ENCODE measurements at regions not wholly inside any gene's neighbourhood (a gene's known extent, or its start where the extent isn't known, plus 50 kb on each side); places are given as distances from the start of the nearest gene placed in this dataset.

DNA sequence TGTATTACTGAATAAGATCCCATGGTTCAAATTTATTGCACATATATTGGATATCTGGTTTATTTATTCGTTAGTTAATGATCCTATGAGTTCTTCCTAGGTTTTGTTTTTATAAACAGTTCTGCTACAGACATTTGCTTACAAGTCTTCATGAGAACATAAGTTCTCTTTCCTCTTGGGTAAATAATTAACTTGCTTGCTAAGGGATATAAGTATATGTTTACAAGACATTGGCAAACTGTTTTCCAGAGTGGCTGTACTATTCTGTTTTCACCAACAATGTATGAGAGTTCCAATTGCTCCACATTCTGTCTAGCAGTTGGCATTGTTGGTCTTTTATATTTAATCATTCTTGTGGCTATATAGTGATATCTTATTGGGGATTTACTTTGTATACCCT, 341.8 kb upstream of the GBE1 start:
- DNase-seq, result no peak

DNA sequence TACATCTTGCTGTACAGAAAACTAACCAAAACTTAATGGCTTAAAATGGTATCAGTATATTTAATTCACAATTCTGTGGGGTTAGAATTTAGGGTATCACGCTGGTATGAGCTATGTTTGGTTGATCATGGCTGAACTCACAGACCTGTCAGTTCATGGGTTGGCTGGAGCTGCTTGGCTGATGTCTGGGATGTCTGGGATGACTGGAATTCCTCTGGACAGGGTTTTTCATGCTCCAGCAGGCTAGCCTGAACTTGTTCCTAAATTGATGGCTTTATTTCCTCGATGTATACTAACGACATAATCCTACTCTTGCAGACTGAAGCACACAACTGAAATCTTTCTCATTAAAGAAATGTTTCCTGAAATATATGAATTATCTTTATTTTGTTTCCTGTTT, 338.9 kb upstream of the GBE1 start:
- no peak for DNase-seq

DNA sequence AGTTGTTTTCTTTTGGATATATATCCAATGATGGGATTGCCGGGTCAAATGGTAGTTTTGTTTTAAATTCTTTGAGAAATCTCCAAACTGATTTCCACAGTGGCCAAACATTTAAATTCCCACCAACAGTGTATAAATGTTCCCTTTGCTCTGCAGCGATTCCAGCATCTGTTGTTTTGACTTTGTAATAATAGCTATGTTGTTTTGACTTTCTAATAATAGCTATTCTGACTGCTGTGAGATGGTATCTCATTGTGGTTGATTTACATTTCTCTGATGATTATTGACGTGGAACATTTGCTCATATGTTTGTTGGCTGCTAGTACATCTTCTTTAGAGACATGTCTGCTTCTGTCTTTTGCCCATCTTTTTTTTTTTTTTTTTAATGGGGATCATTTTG, 332.2 kb upstream of the GBE1 start:
- DNase-seq, result no peak

DNA sequence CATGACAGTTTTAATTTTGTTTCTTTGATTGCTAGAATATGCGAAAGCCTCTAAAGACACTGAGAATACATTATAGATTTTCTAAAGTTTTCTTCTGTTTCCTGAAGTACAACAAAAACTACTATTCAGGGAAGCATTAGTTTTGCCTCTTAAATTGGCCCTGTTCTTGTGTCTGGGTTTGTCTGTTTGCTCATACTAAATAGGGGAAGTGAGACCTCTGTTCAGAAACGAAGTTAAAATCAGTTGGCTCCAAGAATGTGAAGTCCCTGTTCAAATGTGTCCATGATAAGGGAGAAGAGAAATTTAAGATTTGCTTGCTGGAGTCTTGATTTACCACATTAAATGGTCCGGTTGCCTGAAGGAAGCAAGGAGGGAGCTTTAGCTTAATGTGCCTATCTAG, 327.3 kb upstream of the GBE1 start:
- no peak for DNase-seq

DNA sequence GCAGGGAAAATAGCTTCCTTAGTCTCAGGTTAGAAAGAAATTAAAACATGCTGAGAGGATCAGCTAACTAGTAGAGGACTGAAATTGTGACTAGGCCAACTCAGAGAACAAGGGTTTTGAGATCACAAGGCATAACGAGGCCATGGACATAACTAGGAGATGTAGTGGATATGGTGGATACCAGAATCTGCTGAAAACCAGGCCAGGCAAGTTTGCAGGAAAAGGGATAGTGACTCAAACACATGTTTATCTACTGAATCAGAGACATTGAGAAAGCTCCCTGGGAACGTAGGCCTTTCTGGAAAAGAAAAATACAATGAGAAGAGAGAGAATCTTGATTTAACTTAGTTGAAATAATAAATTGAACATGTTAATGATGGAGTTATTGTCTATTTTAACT, 326.5 kb upstream of the GBE1 start:
- DNase-seq, result no peak

DNA sequence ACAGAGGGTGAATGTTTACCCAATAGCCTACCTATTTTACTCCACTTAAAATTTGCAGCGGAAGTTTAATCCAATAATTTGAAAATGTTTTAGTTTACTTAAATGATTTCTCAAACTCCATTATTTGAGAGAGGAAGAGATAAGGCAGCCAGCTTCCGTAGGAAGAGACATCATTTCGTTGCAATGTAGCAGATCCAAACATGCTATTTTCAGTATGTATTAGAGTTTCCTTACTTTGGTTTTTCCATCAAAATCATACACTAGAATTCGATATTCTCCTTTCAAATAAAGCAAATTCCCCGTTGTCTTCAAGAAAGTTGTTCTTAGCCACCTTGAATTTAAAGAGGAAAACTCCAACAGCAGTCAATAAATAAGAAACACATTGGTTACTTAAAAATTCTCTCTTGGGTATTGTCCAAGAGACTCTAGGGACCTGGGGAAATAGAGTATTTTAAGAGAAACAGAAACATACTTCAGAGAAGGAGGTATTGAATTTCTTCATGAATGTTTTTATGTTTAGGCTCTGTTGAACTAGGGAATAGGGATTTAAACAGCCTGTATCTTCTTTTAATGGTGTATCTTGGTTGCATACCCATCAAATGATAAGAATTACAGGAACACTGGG, 324.5 kb upstream of the GBE1 start:
- no peak for DNase-seq

DNA sequence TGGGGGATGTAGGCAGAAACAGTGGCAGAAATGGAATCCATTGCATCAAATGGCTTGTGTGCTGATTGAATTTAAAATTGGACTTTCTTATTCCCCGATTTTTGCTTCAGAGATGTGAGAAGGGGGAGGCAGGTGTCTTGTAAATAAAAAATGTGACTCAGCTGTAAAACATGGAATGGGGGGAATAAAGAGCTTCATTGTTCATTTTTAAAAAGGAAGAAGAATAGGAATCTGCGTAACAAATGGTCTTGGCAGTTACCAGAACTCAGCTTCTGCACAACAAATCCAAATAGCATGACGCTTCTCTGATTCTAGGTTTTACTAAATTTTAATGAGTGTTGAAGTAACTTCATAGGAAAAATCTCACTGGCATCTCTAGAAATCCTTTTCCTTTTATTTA, 323.9 kb upstream of the GBE1 start:
- no peak for DNase-seq

DNA sequence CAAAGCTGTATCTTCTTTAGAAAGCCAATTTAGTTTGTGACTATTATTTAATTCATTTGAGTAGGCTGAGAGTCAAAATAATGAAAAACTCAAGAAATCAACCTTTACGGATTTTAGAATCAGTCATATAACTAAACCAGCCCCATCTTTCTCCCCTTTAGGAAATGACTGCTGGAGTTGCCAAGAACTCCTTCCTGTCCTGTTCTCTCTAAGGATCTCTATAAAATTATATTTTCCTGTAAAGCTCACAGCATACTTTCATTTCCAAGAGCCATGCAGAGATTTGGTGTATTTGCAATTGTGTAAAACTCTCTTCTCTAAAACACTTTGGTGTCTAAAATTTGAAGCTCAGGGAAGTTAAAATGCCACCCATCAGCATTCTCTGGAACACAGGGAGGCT, 323.4 kb upstream of the GBE1 start:
- no peak for DNase-seq

DNA sequence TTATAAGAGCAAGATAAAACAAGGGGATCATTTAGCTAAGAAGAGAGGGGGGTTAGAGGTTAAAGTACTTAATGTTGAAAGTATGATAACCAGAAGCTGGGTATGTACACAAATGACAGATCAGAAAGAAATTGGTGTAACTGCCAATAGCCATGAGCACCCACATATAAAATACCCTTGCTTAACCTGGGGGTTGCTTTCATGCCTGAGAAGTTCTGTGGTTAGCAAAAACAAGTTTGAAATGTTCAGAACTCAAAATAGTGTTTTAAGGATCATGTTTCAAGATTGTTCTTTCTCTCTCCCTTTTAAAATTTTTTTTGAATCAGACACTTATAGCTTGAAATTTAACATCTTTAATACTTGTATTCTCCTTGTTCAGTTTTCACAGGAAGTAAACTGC, 321.4 kb upstream of the GBE1 start:
- DNase-seq, result no peak

DNA sequence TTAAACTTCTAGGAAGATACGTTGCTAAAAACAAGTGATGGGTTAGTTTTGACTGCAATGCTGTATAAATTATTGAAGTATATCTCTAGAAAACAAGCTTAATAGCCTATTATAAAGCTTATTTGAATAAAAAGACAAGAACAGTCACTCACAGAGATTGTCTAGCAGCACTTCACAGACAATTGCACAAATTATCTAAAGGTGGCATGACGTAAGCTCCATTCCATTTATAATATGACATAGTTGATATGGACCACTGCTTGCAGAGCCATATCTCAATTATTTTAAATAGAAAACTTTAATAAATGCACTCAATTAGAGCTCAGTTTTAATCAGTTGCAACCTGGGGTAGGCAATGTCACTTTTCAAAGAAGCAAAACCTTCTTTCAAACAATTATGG, 319.9 kb upstream of the GBE1 start:
- no peak for DNase-seq

DNA sequence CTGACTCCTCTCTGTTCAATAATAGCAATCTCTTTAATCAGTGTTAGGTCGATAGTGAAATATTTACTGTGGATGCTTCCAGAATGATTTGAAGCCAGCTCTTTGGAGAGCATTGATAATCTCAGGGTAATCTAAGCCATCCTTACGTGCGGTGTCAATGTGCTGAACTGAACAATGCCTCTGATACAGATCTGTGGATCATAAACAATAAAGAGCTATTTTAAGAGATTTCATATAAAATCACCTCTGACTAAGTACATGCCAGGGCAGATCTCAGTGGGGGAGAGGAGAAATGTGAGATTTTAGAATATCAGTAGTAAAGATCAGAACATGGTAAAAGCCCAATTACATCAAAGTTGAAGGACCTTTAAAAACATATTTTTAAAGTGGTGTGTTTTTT, 319.3 kb upstream of the GBE1 start:
- no peak for DNase-seq

DNA sequence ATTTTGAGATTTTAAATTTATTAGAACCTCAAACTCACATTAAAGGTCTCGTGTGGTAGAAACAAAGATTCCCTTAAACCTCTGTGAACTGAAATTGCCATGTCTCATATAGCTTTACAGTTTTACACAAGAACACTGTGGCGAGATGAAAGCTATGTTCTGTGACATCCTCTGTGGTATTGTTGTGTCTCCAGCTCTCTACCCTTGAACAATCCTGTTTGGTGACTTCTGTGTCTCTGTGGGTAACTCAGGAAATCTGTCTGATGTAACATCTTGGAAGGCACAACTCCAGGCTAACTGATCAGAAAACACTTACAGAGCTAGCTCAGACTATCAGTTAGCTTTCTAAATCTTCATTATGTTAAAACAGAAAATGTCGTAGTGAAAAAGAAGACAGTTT, 318.8 kb upstream of the GBE1 start:
- no peak for DNase-seq

DNA sequence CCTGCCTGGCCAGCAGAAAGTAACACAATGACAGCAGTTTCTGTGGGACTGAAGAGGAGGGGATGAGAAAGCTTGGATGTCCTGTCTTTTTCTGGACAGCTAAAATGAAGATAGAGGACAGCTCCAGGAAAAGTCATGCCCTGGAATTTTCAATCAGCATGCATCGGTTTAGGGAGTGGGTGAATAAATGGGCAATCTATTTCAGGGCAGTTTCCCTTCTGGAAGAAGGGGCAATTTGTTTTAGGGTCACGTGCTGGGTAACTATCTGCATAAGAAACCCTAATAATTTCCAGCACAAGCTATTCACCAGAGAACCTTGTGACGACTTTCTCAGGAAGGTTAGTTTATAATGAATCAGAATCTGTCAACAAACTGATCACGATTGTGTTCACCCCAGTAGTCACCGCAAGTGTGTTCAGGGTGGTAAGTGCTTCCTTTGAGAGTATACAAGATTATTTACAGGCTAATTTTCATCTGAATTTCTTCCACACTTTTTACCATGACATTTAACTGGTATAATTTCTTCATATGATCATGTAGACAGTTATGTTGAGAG, 318.0 kb upstream of the GBE1 start:
- no peak for DNase-seq

DNA sequence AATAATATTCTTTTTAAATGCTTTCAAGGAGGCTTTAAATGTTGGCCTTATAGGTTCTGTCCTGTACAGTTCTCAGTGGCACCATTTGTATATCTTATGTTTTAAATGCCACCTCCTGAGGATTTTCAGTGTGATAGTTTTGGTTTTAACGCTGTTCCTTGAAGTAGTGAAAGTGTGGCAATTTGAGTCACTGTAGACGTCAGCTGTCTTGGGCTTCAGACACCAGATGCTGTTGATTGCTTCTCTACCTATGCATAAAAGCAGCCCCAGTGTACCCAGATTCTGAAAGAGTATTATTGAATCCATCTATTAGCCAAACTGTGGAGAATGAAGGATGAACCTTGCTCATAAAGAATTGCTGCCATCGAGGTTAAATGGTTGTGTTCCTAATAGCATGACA, 316.8 kb upstream of the GBE1 start:
- DNase-seq, result no peak

DNA sequence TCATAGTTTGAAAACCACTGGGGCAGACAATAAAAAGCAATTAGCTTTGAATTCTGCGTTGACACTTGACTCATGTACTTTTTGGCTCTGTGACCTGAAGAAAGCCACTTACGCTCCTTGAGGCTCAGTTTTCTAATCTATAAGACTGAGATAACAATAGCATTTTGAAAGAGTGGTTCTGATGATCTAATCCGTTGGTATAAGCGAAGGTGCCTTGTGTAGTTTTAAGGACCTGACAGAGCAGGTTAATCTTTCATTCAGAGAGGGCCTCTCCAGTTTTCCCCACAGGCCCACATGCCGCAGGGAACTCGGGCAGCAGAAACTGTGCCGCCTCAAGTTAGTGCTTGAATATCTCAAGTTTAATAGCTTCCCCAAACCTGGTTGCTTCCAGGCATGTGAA, 306.0 kb upstream of the GBE1 start:
- DNase-seq, result no peak

DNA sequence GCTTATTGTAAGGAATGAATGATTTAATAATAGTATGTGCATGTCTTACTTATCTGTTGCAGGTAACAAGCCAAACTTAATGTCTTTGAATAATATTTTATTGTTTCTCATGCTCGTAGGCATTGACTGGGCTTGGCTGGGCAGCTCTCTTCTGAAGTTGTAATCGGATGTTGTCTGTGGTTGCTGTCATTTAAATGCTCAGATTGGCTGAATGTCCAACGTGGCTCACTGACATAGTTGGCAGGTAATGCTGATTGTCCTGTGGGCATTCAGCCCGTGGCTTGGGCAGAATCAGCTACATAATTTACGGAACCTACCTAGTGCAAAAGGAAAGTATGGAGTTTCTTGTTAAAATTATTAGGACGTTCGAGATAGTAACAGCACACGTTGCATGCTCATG, 297.4 kb upstream of the GBE1 start:
- no peak for DNase-seq

DNA sequence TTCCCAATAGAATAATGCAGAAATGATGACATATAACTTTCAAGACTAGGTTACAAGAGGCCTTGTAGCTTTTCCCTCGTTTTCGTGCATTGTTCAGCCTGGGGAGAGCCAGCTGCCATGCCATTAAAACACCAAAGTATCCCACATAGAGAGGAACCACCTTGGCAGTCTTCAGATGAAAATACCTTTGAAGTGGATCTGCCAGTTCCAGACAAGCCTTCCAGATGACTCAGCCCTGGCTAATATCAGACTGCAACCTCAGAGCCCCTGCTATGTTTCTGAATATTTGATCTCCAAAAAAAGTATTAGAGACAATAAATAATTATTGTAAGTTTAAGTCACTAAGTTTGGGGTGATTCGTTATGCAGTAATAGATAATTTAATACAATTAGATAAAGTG, 294.3 kb upstream of the GBE1 start:
- no peak for DNase-seq

DNA sequence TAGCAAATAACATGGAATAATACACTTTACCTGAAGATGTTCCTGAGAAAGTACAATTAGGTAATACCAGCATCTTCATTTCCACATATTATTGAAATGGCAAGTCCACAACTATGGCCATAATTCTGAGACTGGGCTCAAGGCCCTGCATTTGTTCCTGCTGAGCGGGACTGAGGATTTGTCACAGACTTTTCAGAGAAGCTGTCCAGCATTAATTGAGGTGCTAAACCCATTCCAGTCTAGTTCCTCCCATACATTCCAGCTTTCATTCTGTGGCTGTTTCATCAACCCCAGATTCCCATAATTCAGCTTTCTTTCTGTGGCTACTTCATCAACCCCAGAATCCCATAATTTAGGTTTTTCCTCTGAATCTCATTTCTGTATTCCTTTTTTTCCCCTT, 293.4 kb upstream of the GBE1 start:
- DNase-seq, result no peak

DNA sequence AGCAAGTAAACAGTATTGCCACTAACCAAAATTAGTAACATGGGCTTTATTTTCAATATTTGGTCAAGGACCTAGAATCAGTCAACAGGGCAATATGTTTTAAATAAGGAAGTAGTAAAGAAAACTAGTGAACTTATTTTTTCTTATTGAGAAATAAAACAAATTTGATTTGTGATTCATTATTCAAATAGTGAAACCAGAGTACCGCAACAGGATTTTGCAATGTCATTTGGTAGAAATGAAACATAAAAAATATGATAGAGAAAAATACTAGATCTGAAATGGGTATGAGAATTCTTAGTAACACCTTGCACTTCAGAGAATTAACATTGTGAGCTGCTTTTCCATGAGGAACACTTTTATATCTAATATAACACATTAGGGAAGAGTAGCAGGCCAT, 291.8 kb upstream of the GBE1 start:
- no peak for DNase-seq

DNA sequence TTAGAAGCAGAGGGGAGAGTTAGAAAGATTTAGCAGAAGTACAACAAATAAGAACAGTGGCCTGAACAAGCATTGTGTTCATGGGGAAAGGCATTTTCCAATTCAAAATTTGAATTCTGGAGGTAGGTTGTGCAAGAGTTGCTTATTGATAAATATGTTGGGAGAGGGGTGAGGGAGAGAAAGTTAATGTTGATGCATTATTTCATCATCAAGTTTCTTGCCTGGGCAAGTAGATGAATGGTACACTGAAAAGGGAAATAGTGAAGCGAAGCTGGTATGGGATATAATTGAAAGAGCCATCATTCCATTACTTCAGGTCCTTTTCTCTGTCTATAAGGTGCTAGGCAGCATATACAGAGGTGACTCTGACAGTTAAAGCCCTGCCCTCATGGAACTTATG, 288.9 kb upstream of the GBE1 start:
- DNase-seq, result no peak

DNA sequence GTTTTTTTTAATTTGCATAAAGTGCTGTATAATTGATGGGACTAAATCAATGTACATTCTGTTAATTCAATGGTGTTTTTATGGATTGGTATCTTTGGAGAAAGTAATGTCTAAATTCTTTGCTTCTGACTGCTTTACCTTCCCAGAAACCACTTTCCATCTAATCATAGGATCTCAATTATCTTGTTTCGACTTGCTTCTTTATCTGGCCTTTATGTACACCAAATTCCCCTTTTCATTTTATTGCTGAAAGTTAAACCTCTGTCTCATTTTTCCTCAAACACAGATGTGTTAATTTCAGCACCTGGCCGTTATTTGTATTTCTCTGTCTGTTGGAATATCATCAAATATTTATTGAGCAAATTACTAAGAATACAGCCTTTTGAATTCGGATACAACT, 287.3 kb upstream of the GBE1 start:
- DNase-seq, result no peak

DNA sequence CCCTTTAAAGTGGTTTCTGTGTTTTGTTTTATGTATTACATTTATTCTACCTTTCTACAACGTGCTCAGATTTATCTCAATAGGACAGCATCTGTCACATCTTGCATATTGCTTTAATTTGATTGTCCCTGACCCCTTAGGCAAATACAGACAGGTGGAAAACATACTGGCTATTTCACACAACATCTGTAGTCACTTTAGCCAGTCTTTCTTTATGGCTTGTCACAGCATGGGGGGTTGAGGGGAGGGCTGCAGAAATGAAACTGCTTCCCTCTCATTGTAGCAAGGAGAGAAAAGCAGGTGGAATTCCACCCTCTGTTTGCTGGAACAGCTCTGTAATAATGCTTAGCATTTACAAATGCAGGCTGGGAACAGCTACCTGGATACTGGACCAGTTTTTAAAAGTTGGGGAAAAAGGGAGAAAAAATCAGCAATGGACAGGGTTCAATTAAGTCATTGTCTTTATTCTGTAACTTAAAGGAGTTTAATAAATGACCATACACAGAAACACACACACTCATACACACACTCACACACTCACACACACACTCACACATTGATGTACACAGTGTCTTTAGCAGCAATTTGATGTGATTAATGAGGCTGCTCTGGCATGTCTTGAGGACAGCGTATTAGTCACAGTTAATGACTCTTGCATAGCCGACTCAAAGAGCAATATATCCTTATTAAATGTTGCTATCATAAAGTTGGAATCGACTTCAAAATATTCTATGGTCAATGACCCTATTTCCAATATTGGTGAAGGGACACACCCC, 283.7 kb upstream of the GBE1 start:
- no peak for DNase-seq

DNA sequence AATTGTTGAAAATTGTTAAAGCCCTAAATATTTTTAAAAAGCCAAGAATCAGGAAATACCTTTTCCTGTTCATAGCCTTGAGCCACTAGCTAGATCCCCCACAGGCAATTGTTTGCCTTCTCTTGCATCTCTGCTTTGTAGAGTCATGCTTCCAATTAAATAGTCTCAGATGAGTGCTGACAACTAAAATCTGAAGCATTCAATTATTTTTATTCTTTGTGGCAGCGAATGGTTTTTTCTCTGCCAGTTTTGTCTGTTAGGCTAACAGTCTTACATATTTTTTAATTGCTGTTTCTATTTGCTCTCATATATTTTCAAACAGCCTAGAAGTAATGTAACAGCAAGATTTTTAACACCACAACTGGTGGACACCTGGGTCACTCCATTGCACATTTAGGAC, 277.1 kb upstream of the GBE1 start:
- DNase-seq, result no peak

Data from nucleus accumbens (tissue), 56 donors.